ENCODE measurements at regions not wholly inside any gene's neighbourhood (a gene's known extent, or its start where the extent isn't known, plus 50 kb on each side); places are given as distances from the start of the nearest gene placed in this dataset.

DNA sequence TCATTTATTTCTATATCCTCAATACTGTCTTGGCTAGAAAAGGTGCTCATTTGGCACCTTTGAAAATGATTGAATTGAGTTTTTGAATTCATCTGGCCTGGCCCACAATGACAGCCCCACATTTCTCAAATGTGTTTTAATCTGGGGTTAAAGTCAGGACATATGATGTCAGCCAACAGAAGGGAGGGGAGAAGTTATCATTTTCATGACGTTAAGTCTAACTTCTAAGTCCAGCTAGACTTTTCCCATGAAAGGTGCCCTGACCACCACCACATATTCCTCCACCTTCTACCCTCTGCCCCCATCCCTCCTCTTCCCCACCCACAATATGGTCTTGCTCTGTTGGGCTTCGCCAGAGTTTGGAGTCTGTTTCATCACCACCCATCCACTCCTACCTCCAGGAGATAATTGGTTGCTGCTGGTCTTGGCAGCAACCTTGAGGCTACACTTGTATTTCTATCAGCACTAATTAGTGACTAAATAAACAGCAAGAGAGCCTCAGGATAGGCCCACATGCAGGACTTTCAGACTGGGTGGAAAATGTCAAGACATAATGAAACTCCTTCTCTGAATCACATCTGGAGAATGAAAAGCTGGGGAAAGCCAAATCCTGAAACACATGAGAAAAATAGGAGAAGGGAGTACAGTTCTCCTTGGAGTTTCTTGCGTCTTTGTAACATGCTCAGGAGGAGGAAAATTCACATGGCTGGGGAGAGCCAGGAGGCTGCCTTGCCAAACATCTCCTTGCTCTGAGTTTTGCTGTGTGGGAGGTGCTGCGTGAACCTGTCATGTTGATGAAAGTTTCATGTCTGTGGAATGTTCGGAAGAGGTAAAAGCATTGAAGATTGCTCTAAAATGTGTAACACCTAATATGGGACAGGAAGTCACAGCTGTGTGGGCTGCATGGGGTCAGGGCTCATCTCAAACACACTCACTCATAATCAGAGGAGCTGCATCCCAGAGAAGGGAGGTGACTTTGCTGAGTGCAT lies 544.7 kb upstream of the KLF4 start:
- TF ChIP-seq, protein P1, sequence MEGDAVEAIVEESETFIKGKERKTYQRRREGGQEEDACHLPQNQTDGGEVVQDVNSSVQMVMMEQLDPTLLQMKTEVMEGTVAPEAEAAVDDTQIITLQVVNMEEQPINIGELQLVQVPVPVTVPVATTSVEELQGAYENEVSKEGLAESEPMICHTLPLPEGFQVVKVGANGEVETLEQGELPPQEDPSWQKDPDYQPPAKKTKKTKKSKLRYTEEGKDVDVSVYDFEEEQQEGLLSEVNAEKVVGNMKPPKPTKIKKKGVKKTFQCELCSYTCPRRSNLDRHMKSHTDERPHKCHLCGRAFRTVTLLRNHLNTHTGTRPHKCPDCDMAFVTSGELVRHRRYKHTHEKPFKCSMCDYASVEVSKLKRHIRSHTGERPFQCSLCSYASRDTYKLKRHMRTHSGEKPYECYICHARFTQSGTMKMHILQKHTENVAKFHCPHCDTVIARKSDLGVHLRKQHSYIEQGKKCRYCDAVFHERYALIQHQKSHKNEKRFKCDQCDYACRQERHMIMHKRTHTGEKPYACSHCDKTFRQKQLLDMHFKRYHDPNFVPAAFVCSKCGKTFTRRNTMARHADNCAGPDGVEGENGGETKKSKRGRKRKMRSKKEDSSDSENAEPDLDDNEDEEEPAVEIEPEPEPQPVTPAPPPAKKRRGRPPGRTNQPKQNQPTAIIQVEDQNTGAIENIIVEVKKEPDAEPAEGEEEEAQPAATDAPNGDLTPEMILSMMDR (IDR thresholded peaks at IDR 0.05; ENCODE audit: low read depth, low read length): no peak
- TF ChIP-seq EZH2phosphoT487 (IDR thresholded peaks at IDR 0.05; ENCODE audit: low read depth): no peak
